D721Med (cell line): ENCODE measurements at regions not wholly inside any gene's neighbourhood (a gene's known extent, or its start where the extent isn't known, plus 50 kb on each side); places are given as distances from the start of the nearest gene placed in this dataset.
"Not testable (repeated sequence)": the region's sequence is repeated elsewhere in the genome, so short reads cannot be mapped to it uniquely, and the experiment has no call there.

Experiments used
- DNase-seq: peaks from one replicate; pipeline ENCODE4 v3.0.0; 2011; ENCODE audit warnings: low spot score; ENCODE audit not compliant: insufficient read length
- FAIRE-seq: peaks from 2 replicates; lab custom pipeline; 2011; peaks lifted over from hg19 to GRCh38; lab: Jason Lieb, UNC
- CTCF ChIP-seq: IDR thresholded peaks from 2 replicates; pipeline ENCODE4 v1.5.1; 2012; ENCODE audit warnings: mild to moderate bottlenecking, control low read depth; ENCODE audit not compliant: insufficient read depth; ENCODE audit errors: missing control alignments

DNA sequence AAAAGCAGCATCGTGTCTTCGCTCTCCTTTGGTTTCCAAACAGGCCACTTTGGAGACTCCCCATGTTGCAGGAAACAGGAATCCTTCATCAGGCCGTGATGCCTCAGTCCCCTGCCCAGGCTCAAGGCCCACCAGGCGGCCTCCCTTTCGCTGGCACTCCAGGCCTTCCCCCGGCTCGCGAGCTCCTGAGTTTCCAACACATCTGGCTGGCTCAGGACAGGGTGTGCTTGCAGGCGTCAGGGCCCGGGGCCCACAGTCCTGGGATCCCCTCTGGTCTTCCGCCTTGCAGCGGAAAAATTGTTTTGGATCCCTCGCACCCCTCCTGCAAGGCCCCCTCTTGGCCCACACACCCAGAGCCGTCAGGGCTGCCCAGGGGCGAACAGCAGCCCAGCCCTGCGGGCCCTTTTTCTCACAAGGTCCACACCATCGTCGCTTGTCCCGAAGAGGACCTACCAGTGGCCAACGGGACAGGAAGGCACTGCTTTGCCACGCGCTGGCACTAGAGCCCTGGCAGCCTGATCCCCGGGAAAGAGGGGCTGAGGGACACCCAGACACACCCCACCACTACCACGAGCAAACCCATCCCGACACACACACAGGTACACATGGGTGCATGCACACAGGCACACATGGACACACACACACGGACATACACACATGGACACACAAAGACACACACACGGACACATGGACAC is 1930.9 kb upstream of the DEFB115 start:
- TF ChIP-seq CTCF: no peak
- DNase-seq (no peak), FAIRE-seq (no peak)

GRCh38 chr20:29327600-29328420 is 1929.7 kb upstream of the DEFB115 start:
- FAIRE-seq, DNase-seq: not testable (repeated sequence)

GRCh38 chr20:29330429-29331115 is 1926.9 kb upstream of the DEFB115 start:
- not testable (repeated sequence) for DNase-seq, FAIRE-seq

DNA sequence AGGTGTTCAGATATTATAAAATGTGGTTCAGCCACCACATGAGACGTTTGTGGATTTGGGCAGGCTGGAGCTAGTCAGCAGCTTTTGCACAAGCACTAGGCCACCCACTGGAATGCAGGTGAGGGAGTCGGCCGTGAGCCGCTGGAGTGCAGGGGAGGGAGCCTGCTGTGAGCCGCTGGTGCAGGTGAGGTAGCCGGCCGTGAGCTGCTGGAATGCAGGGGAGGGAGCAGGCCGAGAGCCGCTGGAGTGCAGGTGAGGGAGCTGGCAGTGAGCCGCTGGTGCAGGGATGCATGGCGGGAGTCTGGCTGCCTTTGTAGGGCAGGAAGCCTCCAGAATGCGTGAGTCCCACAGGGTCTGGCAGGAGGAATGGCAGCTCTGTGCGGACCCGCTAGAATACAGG is 1907.6 kb upstream of the DEFB115 start:
- TF ChIP-seq CTCF: no peak
- FAIRE-seq (no peak), DNase-seq (no peak)

GRCh38 chr20:29375937-29376336 is 1881.5 kb upstream of the DEFB115 start:
- not testable (repeated sequence) for FAIRE-seq

DNA sequence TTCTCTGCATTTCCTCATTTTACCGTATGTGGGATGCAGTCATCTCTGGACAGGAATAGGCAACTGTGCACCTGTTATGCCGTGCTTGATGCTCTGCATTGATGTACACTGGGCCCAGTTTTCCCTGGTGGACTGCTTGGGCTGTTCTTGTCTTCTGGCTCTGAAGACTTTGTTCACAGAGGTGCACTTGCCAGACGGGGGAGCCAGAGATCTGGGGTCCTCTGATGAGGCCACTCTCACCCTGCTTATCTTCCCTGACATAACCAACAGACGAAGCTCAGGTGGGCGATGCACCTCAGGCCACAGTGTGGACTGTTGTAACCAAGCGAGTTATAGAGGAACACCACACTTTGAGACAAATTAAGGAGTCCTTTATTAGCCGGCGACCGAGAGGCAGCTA is 1864.6 kb upstream of the DEFB115 start:
- FAIRE-seq, DNase-seq: not testable (repeated sequence)

More at GRCh38 chr20:29375937-29376336, 1881.5 kb upstream of the DEFB115 start:
- DNase-seq: not testable (repeated sequence)

GRCh38 chr20:29408034-29408695 is 1849.3 kb upstream of the DEFB115 start:
- no peak for TF ChIP-seq CTCF
- FAIRE-seq: no peak

GRCh38 chr20:29408707-29409106 is 1848.8 kb upstream of the DEFB115 start:
- DNase-seq, FAIRE-seq: not testable (repeated sequence)

More at GRCh38 chr20:29408034-29408695, 1849.3 kb upstream of the DEFB115 start:
- DNase-seq: no peak

DNA sequence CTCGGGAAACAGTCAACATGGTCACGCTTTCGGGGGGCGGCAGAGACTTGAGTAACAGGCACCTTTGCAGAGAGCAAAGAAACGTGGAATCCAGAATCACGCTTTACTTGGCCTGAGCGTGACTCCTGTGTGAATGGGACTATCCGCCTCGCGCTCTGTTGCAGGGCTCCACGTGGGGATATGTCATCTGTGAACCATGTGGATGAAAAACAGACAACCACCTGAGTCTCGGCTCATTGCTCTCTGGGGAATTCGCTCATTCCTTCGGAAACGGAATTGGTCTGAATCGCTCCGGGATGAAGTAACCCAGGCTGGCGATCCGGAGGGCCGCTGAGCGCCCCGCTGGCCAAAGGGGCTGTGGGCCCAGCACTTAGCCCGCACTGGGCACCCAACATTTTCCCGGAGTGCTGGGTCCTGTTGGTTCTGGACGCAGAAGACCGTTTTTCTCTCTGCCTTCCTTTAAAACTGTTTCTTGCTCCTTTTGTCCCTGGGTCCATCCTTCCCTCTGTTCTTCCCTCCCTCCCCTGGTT is 1848.2 kb upstream of the DEFB115 start:
- not testable (repeated sequence) for DNase-seq, FAIRE-seq
